HCT116 (cell line): ENCODE measurements at regions not wholly inside any gene's neighbourhood (a gene's known extent, or its start where the extent isn't known, plus 50 kb on each side); places are given as distances from the start of the nearest gene placed in this dataset.

Experiments
- CBX3 ChIP-seq: IDR thresholded peaks from 2 replicates; pipeline ENCODE4 v1.6.1; 2012; ENCODE audit warnings: low read depth
- EZH2 ChIP-seq: fragments of 200-600 bp; sonication (generic); IDR thresholded peaks from 2 replicates; pipeline ENCODE4 v1.6.1; 2017; ENCODE audit warnings: antibody characterized with exemption, mixed run types
- EZH2phosphoT487 ChIP-seq: fragments of 200-600 bp; IDR thresholded peaks from 2 replicates; pipeline ENCODE4 v1.6.1; 2018; ENCODE audit warnings: antibody characterized with exemption, borderline replicate concordance
- POLR2A ChIP-seq: IDR thresholded peaks from 2 replicates; pipeline ENCODE4 v1.7.0; 2011; ENCODE audit warnings: borderline replicate concordance; ENCODE audit not compliant: insufficient read depth, insufficient read length; ENCODE audit errors: extremely low read depth
- POLR2AphosphoS5 ChIP-seq: IDR thresholded peaks from 2 replicates; pipeline ENCODE4 v1.6.1; 2011; ENCODE audit warnings: mild to moderate bottlenecking, low read depth, low read length, moderate library complexity
- RAD21 ChIP-seq: IDR thresholded peaks from 2 replicates; pipeline ENCODE4 v1.6.1; 2012; ENCODE audit warnings: low read depth, mild to moderate bottlenecking
- SRF ChIP-seq: IDR thresholded peaks from 2 replicates; pipeline ENCODE4 v1.6.1; 2012; ENCODE audit warnings: low read depth
- TF ChIP-seq, protein P1 (sequence below), 3 experiments: fragments of 200-600 bp in 1 of 3; sonication (generic) in 1 of 3; IDR thresholded peaks in 2 of 3; conservative IDR thresholded peaks in 1 of 3; 2 replicates each; pipeline ENCODE4 v1.5.1; 2012 to 2017; ENCODE audit warnings: low read depth in 2 of 3, low read length in 2 of 3, antibody characterized with exemption in 1 of 3, borderline replicate concordance in 1 of 3, control low read depth in 1 of 3, mild to moderate bottlenecking in 1 of 3, mixed read lengths in 1 of 3, mixed run types in 1 of 3, moderate library complexity in 1 of 3; ENCODE audit not compliant: insufficient read depth in 1 of 3
- TF ChIP-seq, protein P2 (sequence below): IDR thresholded peaks from 2 replicates; pipeline ENCODE4 v1.6.1; 2012; ENCODE audit warnings: low read depth
- TF ChIP-seq, protein P3 (sequence below): IDR thresholded peaks from 2 replicates; pipeline ENCODE4 v1.6.1; 2011; ENCODE audit warnings: mild to moderate bottlenecking, low read length, moderate library complexity; ENCODE audit not compliant: insufficient replicate concordance; ENCODE audit errors: extremely low read depth

DNA sequence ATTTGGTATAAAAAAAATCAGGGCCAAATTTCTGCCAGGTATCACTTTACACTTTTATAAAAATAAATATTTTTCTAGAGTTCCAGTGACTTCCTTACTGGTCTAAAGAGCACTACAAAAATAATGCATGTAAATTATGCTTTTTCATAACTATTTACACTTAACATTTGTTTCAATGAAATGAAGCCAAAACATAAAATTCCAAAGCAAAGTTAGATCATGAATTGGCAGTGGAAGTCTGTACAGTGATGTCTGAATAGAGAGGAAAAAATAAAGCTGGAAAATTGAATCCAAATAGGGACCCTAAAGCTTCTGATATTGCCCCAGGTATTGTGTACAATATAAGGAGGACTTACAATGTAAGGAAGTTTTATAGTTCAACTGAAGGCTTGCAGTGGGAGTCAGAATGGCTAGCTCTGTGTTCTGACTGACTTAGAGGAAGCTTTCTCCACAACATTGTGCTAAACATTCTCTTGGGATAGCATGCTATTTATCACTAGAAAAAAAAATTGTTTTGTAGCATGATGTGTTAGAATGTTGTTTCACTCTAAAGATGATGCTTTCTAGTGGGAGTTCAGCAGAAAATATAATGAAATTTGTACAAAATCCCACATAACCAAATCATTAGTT is 288.2 kb upstream of the UGT8 start:
- TF ChIP-seq, protein P1, sequence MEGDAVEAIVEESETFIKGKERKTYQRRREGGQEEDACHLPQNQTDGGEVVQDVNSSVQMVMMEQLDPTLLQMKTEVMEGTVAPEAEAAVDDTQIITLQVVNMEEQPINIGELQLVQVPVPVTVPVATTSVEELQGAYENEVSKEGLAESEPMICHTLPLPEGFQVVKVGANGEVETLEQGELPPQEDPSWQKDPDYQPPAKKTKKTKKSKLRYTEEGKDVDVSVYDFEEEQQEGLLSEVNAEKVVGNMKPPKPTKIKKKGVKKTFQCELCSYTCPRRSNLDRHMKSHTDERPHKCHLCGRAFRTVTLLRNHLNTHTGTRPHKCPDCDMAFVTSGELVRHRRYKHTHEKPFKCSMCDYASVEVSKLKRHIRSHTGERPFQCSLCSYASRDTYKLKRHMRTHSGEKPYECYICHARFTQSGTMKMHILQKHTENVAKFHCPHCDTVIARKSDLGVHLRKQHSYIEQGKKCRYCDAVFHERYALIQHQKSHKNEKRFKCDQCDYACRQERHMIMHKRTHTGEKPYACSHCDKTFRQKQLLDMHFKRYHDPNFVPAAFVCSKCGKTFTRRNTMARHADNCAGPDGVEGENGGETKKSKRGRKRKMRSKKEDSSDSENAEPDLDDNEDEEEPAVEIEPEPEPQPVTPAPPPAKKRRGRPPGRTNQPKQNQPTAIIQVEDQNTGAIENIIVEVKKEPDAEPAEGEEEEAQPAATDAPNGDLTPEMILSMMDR (IDR thresholded peaks at IDR 0.05 in 2 of 3, conservative IDR thresholded peaks at IDR 0.05 in 1 of 3; ENCODE audit: borderline replicate concordance in 1 of 3, insufficient read depth in 1 of 3, low read depth in 2 of 3, low read length in 2 of 3): no peak
- TF ChIP-seq RAD21 (no peak), EZH2phosphoT487 (no peak), POLR2A (no peak), POLR2AphosphoS5 (no peak), CBX3 (no peak), SRF (no peak), EZH2 (no peak)
- TF ChIP-seq, protein P2, sequence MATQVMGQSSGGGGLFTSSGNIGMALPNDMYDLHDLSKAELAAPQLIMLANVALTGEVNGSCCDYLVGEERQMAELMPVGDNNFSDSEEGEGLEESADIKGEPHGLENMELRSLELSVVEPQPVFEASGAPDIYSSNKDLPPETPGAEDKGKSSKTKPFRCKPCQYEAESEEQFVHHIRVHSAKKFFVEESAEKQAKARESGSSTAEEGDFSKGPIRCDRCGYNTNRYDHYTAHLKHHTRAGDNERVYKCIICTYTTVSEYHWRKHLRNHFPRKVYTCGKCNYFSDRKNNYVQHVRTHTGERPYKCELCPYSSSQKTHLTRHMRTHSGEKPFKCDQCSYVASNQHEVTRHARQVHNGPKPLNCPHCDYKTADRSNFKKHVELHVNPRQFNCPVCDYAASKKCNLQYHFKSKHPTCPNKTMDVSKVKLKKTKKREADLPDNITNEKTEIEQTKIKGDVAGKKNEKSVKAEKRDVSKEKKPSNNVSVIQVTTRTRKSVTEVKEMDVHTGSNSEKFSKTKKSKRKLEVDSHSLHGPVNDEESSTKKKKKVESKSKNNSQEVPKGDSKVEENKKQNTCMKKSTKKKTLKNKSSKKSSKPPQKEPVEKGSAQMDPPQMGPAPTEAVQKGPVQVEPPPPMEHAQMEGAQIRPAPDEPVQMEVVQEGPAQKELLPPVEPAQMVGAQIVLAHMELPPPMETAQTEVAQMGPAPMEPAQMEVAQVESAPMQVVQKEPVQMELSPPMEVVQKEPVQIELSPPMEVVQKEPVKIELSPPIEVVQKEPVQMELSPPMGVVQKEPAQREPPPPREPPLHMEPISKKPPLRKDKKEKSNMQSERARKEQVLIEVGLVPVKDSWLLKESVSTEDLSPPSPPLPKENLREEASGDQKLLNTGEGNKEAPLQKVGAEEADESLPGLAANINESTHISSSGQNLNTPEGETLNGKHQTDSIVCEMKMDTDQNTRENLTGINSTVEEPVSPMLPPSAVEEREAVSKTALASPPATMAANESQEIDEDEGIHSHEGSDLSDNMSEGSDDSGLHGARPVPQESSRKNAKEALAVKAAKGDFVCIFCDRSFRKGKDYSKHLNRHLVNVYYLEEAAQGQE: no peak
- TF ChIP-seq, protein P3, sequence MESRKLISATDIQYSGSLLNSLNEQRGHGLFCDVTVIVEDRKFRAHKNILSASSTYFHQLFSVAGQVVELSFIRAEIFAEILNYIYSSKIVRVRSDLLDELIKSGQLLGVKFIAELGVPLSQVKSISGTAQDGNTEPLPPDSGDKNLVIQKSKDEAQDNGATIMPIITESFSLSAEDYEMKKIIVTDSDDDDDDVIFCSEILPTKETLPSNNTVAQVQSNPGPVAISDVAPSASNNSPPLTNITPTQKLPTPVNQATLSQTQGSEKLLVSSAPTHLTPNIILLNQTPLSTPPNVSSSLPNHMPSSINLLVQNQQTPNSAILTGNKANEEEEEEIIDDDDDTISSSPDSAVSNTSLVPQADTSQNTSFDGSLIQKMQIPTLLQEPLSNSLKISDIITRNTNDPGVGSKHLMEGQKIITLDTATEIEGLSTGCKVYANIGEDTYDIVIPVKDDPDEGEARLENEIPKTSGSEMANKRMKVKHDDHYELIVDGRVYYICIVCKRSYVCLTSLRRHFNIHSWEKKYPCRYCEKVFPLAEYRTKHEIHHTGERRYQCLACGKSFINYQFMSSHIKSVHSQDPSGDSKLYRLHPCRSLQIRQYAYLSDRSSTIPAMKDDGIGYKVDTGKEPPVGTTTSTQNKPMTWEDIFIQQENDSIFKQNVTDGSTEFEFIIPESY: no peak
